ENCODE measurements at regions not wholly inside any gene's neighbourhood (a gene's known extent, or its start where the extent isn't known, plus 50 kb on each side); places are given as distances from the start of the nearest gene placed in this dataset.

DNA sequence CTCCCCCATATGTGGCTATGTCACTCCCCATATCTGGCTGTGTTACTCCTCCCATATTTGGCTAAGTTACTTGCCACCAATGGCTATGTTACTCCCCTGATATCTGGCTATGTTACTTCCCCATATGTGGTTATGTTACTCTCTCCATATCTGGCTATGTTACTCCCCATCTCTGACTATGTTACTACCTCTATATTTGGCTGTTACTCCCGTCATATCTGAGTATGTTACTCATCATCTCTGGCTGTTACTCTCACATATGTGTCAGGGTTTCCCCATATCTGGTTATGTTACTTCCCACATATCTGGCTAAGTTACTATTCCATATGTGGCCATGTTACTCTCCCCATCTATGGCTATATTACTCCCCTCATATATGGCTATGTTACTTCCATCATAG is 50.3 kb upstream of the MAP10 start:
- H3K9ac ChIP-seq (ENCODE audit: control insufficient read depth, extremely low read depth, insufficient read depth, low read length) = no peak overlapping the region
- H3K4me2 ChIP-seq (ENCODE audit: control insufficient read depth, extremely low read depth, insufficient read depth, low read depth, low read length) = no peak overlapping the region
- dilution Hi-C loops (cut with MboI; ENCODE audit: extremely low pct_ligation_motif_present, low sequenced_read_pairs) = no loop called here
- no peak for TF ChIP-seq EZH2 (IDR thresholded peaks at IDR 0.05; ENCODE audit: low read length)
- TF ChIP-seq, protein P1, sequence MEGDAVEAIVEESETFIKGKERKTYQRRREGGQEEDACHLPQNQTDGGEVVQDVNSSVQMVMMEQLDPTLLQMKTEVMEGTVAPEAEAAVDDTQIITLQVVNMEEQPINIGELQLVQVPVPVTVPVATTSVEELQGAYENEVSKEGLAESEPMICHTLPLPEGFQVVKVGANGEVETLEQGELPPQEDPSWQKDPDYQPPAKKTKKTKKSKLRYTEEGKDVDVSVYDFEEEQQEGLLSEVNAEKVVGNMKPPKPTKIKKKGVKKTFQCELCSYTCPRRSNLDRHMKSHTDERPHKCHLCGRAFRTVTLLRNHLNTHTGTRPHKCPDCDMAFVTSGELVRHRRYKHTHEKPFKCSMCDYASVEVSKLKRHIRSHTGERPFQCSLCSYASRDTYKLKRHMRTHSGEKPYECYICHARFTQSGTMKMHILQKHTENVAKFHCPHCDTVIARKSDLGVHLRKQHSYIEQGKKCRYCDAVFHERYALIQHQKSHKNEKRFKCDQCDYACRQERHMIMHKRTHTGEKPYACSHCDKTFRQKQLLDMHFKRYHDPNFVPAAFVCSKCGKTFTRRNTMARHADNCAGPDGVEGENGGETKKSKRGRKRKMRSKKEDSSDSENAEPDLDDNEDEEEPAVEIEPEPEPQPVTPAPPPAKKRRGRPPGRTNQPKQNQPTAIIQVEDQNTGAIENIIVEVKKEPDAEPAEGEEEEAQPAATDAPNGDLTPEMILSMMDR (optimal IDR thresholded peaks at IDR 0.05 in 1 of 3, IDR thresholded peaks at IDR 0.05 in 1 of 3, conservative IDR thresholded peaks at IDR 0.05 in 1 of 3; ENCODE audit: extremely low read depth in 1 of 3, insufficient read depth in 2 of 3, low read length in 3 of 3) = no peak
- H3K36me3 ChIP-seq (ENCODE audit: control insufficient read depth in 2 of 2, extremely low read depth in 1 of 2, insufficient read depth in 2 of 2, low read length in 2 of 2) = no peaks in the 10 kb centered on the region
- no peaks in the 10 kb centered on the region for H4K20me1 ChIP-seq (ENCODE audit: control insufficient read depth, extremely low read depth, insufficient read depth, low read length)
- no peak overlapping the region for H3K4me3 ChIP-seq (ENCODE audit: control insufficient read depth in 2 of 3, extremely low read depth in 1 of 3, insufficient read depth in 2 of 3, low read depth in 1 of 3, low read length in 3 of 3)
- H3K4me1 ChIP-seq (ENCODE audit: control insufficient read depth, extremely low read depth, insufficient read depth, low read length) = no peaks in the 10 kb centered on the region
- no peak overlapping the region for H2AFZ ChIP-seq (ENCODE audit: control insufficient read depth, low read length)
- H3K27me3 ChIP-seq (ENCODE audit: control insufficient read depth, extremely low read depth, insufficient read depth, low read length) = no peaks in the 10 kb centered on the region
- no peak overlapping the region for H3K27ac ChIP-seq (ENCODE audit: control insufficient read depth, insufficient read depth, low read length)
- FAIRE-seq = no peak
- H3K9me3 ChIP-seq (ENCODE audit: control insufficient read depth, low read depth, low read length) = no peaks in the 10 kb centered on the region
- no peak for DNase-seq (ENCODE audit: low read depth, low spot score)
- H3K79me2 ChIP-seq (ENCODE audit: control insufficient read depth, insufficient read depth, low read length) = no peaks in the 10 kb centered on the region
- no peaks in the 10 kb centered on the region for H3K9me1 ChIP-seq (ENCODE audit: control insufficient read depth, extremely low read depth, insufficient read depth, low read length)

Small RNA genes lying in the stretch of these regions (small RNA-seq; reads per million reads assigned to genes)
- 0 reads per million in 3 experiments for gene RNU6-1211P (ENCODE audit: insufficient read length in 3 of 3, low read depth in 3 of 3, low replicate concordance in 1 of 3)
